OCI-LY3 (cell line): ENCODE measurements at regions not wholly inside any gene's neighbourhood (a gene's known extent, or its start where the extent isn't known, plus 50 kb on each side); places are given as distances from the start of the nearest gene placed in this dataset.

ENCODE experiments used
- CTCF ChIP-seq: fragments of 200-600, 300-600 bp; sonication (generic); IDR thresholded peaks from 2 replicates; pipeline ENCODE4 v1.5.1; 2014; ENCODE audit warnings: antibody characterized with exemption, low read length, low read depth
- EZH2phosphoT487 ChIP-seq: fragments of 200-600 bp; shearing (Covaris generic); IDR thresholded peaks from 2 replicates; pipeline ENCODE4 v1.6.1; 2018; ENCODE audit warnings: antibody characterized with exemption, mixed run types, low read depth

GRCh38 chr7:113268757-113269156 is 150.4 kb upstream of the SMIM30 start:
- TF ChIP-seq CTCF (no peak), EZH2phosphoT487 (no peak)
